Putamen (tissue), 1 donor: ENCODE measurements at regions not wholly inside any gene's neighbourhood (a gene's known extent, or its start where the extent isn't known, plus 50 kb on each side); places are given as distances from the start of the nearest gene placed in this dataset.

ENCODE experiments used
- DNase-seq: peaks from one replicate; pipeline ENCODE4 v3.0.0-alpha.2; 2016; ENCODE audit warnings: low spot score

DNA sequence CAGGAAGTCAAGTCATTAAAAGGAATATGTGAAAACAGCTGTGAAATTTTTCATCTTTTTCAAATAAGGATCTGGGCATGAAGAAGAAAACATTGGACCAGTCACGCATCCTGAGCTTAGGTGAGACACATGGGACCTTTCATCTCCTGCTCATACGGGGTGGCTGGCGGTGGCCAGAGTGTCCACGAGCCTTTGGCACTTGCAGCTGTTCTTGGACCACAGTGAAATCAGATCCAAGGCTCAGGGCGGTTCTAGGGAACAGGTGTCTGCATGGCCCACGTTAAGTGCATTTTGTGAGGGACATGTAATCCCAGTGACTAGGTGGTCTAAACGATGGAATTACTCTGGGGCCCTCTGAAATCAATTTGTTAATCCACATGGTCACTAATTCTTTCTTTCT is 212.7 kb upstream of the COPS8 start:
- DNase-seq = no peak

DNA sequence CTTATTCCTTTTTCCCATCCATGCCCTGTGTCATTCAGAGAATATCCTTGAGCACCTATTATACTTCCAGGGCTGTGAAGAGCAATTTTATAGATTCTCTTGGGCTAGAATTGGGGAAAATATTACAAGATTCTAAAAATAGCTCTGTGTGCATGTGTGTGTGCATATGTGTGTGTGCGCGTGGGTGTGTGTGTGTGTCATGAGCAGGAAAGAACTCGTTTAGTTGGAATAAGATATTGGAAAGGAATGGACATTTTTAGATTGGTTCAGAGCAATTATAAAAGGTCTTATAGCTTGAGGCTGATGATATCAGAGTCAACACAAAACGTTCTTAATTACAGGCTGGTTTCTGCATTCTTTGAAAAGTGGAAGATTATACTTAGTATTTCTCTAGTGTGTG is 212.1 kb upstream of the COPS8 start:
- no peak for DNase-seq

DNA sequence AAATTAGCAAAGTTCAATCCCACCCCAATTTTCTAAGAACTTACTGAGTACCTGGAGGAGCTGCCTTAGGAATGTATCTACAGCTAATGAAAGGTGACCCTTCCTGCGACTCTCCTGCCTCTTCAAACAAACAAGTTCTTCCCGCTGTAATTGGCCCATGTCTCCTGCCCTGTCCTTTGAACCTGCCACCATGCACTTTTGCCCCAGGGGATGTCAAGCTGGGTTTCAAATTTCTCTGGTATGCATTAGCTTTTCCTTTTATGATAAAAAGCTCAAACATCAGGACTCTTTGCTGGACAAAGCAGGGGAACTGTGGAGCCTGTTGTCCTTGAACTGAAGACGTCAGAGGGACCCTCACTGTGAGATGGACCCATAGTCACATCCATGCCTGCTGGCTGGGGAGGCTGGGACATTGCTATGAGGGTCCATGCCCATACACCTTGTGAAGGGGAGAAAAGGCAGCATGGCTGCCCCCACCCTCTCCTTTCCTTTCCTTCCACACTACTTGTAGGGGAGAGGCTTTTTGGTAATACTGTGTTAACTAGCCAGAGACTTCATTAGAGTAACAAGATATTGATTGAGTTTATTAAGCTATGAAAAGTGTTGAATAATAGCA is 210.7 kb upstream of the COPS8 start:
- no peak for DNase-seq

DNA sequence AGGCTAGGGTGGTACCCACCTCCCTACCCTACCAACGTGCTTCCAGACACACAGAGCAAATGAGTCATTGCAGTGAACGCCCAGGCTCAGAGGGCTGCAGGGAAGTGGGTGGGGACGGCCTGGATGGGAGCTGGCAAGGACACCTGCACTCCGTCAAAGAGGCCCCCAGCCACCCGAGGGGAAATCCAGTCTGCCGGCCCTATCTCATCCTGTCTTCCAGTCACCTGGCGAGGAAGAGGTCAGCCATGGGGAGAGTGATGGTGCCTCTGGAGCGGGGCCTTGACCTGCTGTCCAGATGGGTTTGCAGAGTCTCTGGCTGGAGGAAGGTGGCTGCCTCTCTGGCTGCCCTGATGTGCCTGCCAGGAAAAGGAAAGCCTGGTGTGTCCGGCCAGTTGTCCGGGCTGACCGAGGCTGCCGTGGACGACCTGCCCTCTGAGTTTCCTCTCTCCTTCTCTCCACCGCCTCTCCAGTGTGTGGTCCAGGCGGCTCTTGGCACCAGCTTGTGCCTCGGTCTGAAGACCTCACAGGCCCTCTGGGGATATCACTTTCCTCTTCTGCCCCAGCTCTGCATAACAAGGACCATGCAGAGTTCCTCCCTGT is 209.7 kb upstream of the COPS8 start:
- no peak for DNase-seq

DNA sequence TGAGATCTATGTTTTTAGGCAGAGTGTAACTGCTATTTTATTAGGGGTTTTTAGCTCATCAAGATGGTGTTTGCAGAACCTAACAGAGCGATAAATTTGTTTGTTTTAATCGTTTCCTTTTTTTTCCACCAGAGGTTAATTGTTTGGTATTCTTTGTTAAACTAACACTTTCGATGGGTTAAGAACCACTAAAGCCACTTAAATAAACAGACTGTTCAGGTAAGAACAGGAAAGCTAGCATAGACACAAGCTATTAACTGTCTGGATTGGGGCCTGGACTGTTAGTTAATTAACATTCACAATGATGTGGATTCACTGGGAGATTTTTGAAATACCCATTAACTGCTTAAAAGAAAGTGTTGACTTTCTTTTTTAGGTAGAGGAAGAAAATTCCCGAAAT is 209.0 kb upstream of the COPS8 start:
- DNase-seq = no peak

DNA sequence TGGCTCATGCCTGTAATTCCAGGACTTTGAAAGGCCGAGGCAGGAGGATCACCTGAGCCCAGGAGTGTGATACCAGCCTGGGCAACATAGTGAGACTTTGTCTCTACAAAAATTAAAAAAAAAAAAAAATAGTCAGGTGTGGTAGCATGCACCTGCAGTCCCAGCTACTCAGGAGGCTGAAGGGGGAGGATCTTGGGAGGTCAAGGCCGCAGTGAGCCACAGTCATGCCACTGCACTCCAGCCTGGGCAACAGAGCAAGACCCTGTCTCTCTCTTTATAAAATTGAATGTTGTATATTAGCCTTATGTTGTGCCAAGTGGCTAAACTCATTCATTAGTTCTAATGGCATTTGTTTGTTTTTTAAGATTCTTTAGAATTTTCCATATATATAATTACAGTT is 207.7 kb upstream of the COPS8 start:
- DNase-seq = no peak

DNA sequence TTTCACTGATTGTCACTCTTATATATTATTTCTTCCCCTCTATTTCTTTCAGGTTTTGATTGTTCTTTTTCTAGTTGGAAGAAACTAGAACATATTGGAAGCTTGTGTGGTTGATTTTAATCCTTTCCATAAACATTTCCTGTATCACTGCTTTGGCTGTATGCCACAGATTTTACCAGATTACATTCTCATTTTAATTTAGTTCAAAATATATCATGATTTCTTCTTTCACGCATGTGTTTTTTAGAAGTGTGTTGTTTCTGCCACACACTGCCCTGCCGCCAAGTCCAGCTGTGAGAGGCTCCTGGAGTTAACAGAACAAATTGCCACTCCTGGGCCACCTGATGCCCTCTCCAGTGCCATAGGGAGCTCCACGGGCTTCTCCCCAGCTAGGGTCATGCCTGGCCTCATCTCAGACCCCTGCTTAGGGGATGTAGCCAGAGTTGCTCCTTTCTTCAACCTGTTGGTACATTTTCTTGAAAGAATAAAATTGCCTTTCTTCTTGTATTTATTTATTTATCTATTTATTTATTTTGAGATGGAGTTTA is 206.2 kb upstream of the COPS8 start:
- DNase-seq = no peak

DNA sequence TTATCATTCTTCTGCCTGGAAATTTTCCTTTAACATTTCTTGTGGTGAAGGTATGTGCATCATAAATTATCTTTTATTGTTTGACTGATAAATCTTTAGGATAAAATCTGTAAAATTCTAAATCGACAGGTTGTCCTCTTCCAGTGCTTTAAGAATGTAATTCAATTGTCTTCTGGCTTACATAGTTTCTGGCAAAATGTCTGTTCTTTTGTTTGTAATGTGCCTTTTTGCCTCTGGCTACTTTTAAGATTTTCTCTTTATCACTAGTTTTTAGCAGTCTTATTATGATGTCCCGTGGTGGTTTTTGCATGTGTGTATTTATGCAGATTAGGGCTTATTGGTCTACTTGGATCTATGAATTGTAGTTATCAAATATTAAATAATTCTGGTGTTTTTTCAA is 203.6 kb upstream of the COPS8 start:
- no peak for DNase-seq

DNA sequence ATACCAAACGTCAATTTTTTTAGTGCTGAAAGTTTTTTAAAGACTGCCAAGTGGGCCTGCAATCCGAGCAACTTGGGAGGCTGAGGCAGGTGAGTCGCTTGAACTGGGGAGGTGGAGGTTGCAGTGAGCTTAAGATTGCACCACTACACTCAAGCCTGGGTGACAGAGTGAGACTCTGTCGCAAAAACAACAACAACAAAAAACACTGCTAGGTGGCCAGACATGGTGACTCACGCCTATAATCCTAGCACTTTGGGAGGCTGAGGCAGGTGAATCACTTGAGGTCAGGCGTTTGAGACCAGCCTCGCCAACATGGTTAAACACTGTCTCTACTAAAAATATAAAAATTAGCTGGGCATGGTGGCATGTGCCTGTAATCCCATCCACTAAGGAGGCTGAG is 202.8 kb upstream of the COPS8 start:
- DNase-seq = no peak

DNA sequence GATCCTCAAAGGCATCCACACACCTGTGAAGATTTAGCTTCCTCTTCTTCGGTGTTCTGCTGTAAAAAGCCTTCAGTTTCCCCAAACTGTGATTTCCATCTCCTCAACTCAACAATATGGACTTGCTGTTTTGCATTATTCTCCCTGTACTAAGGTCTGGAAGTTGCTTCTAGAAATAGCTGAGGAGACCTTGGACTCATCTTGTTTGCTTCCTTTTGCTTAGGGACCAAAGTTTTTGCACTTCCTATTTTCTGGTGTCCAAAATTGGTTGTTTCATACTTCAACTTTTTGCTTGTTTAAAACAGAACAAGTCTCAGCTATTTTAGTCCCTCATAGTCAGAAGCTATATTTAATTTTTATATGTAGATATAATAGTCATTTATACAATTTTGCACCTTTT is 201.9 kb upstream of the COPS8 start:
- no peak for DNase-seq

DNA sequence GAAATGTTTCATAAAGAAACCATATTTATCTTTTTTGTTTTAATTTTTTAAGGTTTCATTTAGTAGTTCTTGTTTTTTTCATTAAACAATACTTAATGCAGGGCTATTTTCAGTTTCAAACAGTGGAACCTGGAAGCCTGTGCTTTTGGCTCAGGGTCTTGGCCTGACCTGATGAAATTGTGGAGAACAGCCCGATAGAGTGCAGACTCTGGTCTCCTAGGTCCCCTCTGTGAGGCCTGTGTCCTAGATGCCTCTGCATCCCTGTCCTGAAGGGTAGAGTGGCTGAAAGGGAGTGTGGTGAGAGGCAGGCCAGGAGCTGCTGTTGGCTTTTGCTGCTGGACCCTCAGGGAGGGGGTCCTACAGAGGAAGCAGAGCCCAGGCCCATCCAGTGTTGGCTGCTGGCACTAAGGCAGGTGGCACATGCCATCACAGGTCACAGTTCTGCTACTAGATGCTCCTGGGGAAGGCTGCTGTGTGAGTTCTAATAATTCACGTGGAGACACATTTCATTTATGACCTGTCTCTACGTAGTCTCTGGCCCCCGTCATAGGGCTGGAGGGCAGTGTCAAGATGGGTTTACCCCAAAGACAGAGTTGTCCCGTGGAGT is 201.0 kb upstream of the COPS8 start:
- DNase-seq = no peak

DNA sequence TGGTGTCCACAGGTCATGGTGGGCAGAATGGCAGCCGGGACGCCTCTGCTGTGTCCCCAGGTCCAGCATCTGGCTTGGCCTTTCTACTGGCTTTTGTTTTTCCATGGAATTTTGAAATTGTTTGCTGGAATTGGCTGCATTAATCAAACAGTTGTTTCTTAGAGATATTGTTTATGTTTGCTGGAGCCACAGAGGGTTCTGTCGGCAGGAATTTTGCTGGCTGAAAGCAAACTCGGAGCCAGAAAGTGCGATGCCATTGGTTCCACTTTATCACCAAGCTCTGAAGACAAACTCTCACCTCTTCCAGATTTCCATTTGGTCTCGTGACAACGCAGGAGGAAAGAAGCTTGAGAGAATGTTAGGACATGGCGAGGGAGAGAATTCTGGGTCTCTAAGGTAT is 199.2 kb upstream of the COPS8 start:
- no peak for DNase-seq

DNA sequence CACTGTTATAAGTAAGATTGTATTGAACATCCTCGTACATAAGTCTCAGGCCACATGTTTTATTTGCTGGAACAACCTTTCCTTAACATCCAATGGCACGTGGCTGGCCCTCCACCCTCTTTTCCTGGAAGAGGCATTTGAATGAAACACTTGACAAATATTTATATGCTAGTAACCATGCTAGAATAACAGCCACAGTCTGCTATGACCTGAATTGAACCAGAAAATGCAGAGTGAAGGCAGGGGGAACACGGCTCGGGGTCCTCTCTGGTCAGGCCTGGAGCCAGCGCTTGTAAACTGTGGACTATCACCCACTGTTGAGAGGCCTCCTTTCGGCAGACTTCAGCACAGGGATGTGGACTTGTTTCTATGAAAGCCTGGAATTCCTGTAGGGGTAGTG is 198.2 kb upstream of the COPS8 start:
- DNase-seq = no peak

DNA sequence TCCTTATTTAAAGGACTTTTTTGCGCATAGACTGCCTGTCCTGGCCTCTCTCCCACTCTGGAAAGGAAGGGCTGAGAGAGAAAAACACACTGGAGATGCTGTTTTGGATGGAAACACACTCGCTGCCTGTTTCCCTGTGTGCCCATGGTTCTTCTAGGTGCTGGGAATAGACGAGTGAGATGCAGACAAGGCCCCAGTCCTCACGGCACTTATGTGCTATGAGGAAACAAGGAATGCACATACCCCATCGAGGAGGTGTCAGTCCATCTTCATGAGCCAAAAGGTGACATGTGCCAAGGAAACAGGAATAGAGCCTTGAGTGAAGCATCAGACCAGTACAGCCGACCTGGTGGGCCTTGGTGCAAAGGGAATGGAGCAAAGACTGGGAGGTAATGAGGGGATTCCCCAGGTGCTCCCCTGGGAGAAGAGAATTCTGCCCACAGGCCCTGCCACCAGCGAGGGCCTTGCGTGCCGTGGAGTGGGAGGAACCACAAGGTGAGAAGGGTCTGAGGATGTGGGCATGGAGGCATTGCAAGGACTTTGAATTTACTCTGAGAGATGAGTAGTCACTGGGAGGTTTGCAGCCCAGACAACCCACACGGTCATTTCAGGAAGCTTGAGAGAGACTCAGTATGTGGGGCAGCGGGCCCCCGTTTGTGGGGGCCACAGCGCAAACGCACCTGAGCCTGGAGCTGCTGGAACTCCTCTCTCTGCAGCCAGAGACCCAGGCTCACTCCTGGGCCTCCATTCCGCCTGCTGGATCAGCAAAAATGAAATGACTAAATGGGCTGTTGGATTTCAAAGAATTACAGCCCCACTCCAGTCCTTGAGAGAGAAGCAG is 197.5 kb upstream of the COPS8 start:
- no peak for DNase-seq

DNA sequence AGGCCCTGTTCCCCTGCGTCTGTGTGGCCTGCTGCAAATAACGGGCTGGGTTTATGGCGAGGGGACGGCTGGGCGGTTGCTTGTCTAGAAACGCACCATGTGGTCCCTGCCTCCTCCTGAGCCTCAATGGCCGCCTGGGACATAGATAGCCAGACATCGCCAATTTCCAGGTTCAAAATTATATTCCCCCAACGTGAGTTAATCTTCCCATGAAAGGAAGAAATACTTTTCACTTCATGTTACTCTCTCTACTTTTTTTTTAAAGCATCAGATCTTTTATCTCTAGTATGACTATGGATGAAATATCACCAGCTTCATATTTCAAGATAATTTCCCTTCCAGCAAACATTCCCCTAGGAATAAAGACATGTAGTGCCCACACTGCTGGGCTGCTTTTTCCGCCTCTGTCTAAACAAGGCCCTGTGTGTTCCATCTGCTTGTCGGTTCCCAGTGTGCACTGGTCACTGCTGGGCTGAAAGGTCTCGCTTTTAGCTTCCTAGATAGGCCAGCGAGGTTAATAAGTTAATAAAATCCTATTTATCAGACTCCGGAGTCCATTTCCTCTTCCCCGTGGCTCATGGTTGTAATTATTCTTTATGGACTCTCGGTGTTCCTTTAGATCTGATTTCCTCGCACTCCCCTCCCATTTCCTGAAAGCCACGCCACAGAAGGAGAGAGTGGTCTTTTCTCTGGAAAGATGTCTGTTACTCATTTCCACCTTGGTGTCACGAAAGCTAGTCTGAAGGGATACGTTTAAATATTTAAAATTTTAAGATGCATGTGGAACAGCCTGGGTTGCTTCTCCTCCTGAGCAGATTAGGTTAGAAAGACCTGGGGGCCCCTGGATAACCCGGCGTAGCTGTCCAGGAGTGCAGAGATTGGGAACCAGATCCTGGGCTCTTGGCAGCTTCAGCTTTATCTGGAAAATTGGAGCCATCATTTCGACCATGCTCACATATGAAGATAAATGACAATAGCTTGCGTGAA is 196.6 kb upstream of the COPS8 start:
- DNase-seq = no peak

DNA sequence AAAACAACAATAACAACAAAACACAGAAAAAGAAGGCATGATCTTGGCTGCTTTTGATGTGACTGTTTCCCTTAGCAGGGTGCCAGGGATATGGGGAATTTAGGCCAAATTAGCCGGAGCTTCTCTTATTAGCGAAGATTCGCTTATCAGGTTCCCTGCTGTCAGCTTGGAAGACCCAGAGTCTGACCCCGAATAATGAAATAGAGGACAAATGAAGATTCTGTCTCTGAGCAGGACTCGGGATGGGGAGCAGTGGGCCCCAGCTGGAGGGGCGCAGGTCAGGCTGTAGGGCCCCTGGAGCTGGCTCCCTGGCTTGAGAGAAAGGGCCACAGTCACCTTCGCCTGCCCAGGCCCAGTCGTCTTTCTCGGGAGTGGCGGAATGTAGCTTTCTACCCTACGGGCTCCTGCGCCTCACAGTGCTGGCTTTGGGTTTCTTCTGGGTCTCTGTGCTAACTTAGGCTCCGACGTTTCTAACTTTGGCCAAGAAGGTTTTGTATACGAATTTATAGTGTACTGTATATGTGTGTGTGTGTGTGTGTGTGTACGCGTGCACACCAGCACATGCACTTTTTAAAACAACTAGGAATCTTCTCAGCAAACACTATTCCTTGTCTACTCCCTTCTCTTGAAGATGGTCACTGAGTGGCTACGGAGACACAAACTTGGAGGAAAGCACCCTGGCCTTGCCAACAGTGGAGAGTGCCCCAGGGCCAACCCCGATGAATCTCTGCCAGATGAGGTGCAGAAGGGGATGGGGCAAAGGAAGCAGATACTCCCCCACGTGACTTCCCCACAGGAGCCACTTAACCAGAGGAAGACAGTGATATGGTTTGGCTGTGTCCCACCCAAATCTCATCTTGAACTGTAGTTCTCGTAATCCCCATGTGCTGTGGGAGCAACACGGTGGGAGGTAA is 195.6 kb upstream of the COPS8 start:
- no peak for DNase-seq

DNA sequence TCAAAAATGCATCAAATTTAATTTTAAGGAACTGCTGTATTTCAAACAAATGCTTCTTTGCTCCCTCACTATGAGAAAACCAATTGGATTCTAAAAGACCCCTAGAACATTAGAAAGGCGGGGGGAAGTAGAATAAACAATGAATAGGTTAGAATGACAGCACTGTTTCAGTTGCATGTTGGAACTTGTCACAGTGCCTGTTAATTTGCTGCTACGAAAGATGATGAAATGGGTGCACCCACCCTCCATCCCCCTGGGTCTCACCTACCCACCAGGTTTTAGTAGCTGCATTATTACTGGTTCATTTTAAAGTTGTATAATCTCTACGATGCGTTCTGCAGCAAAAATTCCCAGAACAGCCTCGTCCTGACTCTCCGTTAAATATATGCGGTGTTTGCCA is 193.0 kb upstream of the COPS8 start:
- no peak for DNase-seq

DNA sequence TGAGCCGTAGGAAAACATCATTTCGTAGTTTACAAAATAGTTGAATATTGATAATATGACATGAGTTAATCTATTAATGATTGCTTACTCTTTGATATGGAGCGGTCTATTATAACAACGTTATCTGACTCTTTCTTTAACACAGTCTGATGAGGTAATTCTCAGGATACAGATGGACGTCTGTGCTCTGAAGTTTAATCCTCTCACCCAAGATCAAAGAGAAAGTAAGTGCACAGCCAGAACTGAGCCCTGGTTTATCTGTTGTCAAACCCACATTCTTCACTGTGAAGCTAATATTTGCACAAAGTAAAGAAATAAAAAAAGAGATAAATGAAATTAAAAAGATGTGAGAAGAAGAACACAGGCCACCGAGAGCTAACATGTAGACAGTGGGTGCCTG is 190.9 kb upstream of the COPS8 start:
- DNase-seq = no peak

DNA sequence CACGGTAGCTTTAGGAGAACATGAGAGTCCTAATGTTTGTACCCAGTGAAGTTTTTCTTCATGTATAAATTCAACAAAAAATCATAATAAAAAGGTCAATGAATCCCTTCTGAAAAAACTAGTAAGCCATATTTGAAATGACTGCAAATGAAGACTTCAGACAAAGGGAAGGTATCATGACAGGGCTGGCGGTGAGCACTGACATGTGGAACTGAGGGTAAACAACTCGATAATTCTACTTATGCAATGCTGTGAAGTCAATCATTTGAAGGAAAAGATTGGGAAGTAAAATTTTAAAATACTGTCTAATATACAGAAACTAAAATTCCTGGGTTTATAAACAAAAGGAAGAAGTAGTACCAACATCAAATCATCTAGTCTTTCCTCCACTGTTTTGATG is 190.2 kb upstream of the COPS8 start:
- no peak for DNase-seq

DNA sequence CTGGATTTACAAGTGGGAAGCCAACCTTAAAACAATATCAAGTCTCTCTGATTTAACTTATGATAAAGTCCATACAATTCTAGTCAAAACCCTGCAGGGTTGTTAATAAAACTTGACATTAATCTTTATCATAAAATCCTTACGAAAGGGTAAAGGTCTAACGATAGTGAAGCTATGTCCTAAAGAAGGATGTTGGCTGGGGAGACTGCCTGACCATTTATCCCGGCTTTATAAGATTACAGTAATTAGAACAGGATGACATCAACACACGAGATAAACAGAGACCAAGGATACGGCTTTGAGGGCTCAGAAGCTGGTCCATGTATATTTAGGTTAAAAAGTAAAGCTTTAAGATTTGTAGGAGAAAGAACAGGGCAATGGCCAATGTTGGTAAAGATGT is 189.0 kb upstream of the COPS8 start:
- no peak for DNase-seq

DNA sequence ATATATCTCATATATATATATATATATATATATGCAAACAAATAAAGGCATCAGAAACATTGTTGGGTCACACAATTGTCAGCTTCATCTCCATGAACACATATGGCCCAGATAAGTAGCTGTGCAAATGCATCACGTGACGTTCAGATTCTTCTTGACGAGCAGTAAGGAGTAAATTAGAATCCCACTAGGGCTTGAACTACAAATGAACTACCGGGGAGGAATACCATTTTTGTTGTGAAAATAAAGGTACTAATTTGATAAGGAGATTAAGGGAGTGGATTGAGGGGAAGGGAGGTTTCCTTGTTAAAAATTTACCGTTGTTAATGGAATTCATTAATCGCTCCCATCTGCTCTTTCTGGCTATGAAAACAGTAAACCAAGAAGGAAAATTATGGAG is 186.5 kb upstream of the COPS8 start:
- no peak for DNase-seq
